HS-5 (cell line): ENCODE measurements at regions not wholly inside any gene's neighbourhood (a gene's known extent, or its start where the extent isn't known, plus 50 kb on each side); places are given as distances from the start of the nearest gene placed in this dataset.

Experiments used
- DNase-seq: peaks from one replicate; pipeline ENCODE4 v3.0.0-alpha.2; 2012; ENCODE audit warnings: low read depth

- DNase-seq = no peak
Measured at GRCh38 chr15:53462651-53463050, 296.8 kb downstream of the WDR72 start.

GRCh38 chr15:53461677-53462076, 297.8 kb downstream of the WDR72 start:
- DNase-seq = no peak

DNA sequence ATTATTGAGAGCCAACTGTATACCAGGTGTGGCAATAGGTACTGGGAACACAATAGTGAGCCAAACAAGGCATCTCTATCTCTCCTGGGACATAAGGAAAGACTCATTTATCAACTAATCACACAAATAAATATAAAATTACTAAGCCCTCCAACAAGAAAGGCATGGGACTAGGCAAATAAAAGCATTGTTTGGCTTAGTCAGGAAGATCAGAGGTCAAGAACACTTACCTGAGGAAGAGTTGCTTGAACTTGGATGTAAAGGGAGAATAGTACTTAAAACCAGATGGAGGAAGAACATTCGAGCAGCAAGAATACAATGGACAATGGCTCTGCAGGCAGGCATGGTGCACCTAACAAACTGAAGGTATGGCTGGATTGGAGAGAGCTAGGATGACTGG, 300.7 kb downstream of the WDR72 start:
- no peak for DNase-seq

DNA sequence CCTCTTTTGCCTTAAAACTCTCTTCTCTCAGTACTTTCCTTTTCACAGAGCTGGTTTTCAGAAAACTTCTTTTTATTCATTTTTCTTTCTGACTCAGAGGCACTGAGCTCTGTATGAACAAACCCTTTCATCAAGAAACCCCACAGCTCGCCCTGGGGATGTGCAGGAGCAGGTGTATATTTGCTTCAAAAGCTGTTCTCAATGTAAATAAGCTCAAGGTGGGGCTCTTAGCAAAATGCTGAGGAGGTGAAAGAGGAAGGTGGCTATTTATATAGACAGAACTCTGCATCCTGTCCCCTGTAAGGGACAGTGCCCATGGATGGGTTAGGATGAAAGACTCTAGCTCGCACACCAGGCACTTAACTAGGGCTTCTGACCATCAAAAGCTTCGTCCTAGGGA, 302.0 kb downstream of the WDR72 start:
- DNase-seq = no peak

- no peak for DNase-seq
Measured at GRCh38 chr15:53454843-53455721, 304.4 kb downstream of the WDR72 start.

DNA sequence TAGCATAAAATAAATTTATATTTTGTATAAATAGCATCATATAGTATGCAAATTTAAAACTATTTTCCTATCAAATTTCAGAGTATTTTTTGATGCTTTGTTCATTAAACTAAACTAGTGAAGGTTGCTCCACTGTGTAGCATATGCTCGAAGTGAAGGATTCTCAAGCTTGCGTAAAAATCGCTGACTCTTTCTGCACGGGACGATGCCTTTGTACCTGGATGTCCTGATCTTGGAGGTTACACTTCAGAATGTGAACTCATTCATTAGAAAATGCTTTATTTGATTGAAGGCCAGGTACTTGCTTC, 305.0 kb downstream of the WDR72 start:
- no peak for DNase-seq

DNA sequence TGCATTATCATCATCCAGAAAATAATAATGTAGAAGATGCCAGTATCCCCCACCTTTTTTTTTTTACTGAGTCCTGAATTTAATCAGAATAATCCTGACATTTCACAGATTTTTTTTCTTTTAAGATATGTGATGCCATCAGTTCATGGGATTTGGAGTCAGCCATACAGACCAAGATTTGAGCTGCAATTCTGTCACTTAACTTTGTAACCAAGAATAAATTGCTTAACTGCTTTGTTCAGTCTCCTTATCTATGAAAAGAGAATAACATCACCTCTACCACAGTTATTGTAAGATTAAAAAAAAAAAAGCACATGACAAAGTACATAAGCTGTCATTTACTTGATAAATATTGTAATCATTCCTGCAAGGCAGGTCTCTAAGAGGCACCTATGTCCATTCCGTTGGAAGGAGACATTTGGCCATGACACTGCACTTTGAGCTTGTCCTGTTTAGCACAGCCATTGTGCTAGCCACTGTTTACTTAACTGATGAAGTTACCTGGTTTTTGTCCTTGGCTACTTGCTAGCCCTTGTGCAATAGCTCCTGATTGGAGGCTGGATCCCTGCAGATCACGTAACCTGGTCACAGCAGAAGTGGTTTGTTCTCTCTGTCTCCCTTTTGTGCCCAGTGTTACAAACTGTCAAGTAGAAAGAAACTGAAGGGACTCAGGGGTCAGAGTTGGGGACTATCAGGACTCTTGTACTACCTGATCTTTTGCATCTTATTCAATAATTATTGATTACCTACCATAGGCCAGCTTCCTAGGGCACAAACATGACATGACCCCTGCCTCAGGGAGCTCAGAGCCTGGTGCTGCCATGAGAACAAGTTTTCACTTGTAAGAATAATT, 306.0 kb downstream of the WDR72 start:
- DNase-seq = no peak

GRCh38 chr15:53448232-53449015, 311.0 kb downstream of the WDR72 start:
- DNase-seq = no peak

GRCh38 chr15:53447742-53448141, 311.7 kb downstream of the WDR72 start:
- no peak for DNase-seq

DNA sequence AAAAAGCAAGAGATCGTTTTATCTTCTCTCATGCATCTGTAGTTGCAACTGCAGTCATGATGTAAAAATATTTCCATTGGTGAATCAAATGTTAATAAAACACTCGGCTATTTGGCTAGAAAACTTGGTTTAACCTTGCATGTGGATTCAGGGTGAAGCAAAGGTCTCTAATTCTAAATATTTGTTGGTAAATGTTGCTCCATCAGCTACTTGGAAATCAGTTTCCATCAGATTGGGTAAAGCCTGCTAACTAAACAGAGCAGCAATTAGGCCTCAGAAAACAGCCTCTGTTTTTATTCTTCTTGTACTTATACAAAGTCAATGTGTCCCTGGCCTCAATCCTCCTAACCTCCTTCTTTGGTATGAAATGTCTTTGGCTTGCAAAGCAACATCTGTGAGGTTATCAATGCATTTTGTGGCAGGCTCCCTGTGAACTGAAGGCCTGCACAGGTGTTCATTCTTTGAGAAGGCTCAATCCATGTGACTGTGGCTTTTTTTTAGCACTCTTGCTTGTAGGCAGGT, 312.3 kb downstream of the WDR72 start:
- no peak for DNase-seq

- no peak for DNase-seq
Measured at GRCh38 chr15:53446376-53446775, 313.1 kb downstream of the WDR72 start.

- DNase-seq = no peak
Measured at GRCh38 chr15:53445531-53445930, 313.9 kb downstream of the WDR72 start.

DNA sequence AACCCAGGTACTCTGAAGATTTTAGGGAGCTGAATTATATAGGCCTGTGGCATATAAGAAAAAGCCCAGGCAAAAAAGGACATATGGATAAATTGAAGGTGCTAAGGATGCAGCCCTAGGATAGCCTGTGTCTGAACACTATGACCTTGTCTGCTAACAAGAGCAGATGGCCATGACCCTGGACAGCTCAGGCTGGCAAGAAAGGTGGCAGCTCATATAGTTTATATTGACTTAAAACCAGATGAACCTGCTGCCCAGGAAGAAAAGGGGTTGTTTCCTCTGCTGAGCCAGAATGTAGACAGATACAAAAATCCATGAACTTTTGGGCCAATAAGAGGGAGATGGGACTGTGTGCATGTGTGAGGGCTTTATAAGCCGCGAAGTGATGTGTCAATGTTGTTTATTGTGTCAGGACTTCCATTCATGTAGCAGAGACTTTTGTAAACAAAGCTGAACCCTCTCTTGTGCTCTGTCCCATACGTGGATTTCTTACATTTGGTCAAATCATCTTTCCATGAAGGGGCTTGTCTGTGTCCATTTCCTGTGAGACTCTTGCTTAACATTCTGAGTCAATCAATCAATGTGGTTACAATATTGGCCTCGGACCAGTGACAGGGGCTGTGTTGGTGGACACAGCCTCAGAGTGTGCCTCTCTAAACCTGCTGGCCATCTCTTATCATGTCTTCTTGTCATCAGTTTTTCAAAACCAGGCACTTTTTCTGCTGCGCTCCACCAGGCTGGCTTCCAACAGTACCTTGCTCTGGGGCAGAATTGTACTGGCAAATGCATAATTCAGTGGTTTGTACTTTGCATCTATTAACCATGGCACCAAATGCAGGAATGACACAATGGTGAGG, 321.2 kb downstream of the WDR72 start:
- no peak for DNase-seq

GRCh38 chr15:53437366-53437765, 322.1 kb downstream of the WDR72 start:
- no peak for DNase-seq

DNA sequence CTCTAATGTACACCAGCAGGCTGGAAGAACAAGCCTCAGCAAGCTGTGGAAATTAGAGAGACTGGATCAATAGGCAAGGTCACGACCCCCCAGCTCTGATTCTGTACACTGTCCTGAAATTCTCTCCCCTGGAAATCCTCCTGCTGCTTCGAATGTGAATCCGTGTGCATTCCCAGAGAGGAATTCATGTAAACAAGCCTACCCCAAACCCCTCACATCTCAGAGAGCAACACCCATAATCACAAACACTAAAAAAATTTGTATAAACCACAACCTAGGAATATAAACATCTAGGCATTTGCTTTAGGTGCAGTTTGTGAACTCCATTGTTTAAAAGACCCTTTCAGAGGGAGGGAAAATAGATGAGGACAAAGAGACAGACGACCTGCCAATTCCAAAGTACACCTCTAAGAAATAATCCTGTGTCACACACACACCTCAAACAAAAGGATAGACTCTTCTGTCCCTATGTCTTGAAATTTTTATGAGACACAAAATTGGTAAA, 325.2 kb downstream of the WDR72 start:
- no peak for DNase-seq

DNA sequence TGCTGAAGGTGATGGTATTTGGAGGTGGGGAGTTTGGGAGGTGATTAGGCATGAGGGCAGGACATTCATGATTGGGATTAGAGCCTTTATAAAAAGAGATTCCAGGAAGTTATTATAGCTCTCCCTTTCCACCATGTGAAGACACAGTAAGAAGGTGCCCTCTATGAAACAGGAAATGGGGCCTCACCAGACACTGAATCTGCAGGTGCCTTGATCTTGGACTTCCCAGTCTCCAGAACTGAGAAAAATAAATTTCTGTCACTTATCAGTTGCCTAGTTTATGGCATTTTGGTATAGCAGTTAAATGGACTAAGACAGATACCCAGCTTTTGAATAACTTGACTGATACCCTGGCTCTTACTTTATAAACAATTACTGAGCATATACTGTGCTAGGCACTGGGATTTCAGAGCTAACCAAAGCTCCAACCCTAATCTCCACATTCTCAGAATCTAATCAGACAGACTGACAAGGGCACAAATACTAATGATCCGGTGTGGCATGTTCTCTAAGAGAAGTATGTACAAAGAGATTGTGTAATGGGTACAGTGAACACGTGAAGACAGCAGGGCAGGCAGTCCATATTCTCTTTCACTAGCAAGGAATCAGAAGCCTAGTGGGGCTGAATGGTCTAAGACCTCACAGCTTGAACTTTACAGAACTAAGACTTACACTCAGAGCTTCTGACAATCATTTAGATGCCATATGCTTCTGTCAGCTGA, 343.1 kb downstream of the WDR72 start:
- no peak for DNase-seq

- DNase-seq = no peak
Measured at GRCh38 chr15:53414167-53414566, 345.3 kb downstream of the WDR72 start.

- no peak for DNase-seq
Measured at GRCh38 chr15:53412542-53412941, 346.9 kb downstream of the WDR72 start.

GRCh38 chr15:53404930-53405493, 354.5 kb downstream of the WDR72 start:
- no peak for DNase-seq

DNA sequence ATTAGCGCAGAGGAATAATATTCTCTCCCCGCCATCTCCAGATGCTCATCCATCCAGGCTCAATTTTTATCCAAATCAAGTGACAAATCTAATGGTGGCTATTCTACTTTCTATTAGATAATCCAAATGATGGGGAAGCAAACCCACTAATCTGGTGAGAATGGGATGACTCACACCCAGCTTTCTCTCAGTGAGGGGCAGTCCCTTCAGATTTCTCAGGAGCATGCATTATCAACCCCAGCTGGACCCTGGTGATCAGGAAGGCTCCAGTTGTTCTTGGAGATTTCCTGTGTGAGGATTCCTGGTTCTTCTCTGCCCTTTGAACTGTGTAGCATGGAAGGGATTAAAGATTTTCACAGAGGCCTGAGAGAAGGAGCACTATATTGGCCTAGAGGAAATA, 358.0 kb downstream of the WDR72 start:
- no peak for DNase-seq
